ENCODE measurements at regions not wholly inside any gene's neighbourhood (a gene's known extent, or its start where the extent isn't known, plus 50 kb on each side); places are given as distances from the start of the nearest gene placed in this dataset.

DNA sequence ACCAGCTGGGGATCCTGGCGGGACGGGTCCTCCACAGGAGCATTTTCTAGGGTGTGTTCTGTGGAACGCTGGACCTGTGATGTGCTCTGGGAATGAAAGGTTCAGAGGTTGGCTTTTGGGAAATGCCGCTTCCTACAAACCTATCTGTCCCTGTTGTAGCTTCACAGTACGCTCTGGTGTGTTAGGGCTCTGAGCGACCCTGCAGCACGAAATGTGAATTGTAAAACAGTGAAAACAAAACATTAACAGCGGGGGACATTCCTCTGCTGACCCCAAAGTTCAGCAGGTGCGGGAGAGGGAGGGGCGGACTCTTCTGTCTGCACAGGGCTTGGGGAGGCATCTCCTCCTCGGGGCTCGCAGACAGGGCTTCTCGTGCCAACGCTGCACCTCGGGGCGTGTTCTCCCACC is 155.9 kb downstream of the NRN1 start:
- Histone ChIP-seq H3F3A (ENCODE audit: insufficient read depth) (no peaks in the 10 kb centered on the region), H4K20me1 (ENCODE audit: low read depth, low read length) (no peaks in the 10 kb centered on the region), H3K27me3 (ENCODE audit: low read length) (no peaks in the 10 kb centered on the region), H3K4me3 (ENCODE audit: insufficient read depth, low read length, poor library complexity, severe bottlenecking) (no peak overlapping the region), H2AFZ (ENCODE audit: low read depth, low read length, severe bottlenecking) (no peak overlapping the region), H3K4me2 (ENCODE audit: low read depth, low read length, poor library complexity, severe bottlenecking) (peak overlapping the region; percentile 28), H3K9me3 (ENCODE audit: insufficient read depth, low read length) (no peaks in the 10 kb centered on the region), H3K27ac (ENCODE audit: low read depth, low read length) (no peak overlapping the region), H3K79me2 (ENCODE audit: insufficient read depth, low read length) (no peaks in the 10 kb centered on the region), H3K36me3 (ENCODE audit: low read length) (no peaks in the 10 kb centered on the region), H3K9ac (ENCODE audit: low read length) (no peak overlapping the region), H3K9me2 (replicated peaks; ENCODE audit: insufficient read depth, low read length) (no peaks in the 10 kb centered on the region)
- TF ChIP-seq EZH2phosphoT487 (conservative IDR thresholded peaks at IDR 0.05; ENCODE audit: low read length) = no peak
- TF ChIP-seq CTCF (IDR thresholded peaks at IDR 0.05; ENCODE audit: insufficient read depth, low read length, poor library complexity, severe bottlenecking) = no peak

- TF ChIP-seq CTCF (IDR thresholded peaks at IDR 0.05; ENCODE audit: insufficient read depth, low read length, poor library complexity, severe bottlenecking) (no peak), EZH2phosphoT487 (conservative IDR thresholded peaks at IDR 0.05; ENCODE audit: low read length) (no peak)
- Histone ChIP-seq H2AFZ (ENCODE audit: low read depth, low read length, severe bottlenecking) (no peak overlapping the region), H3K4me2 (ENCODE audit: low read depth, low read length, poor library complexity, severe bottlenecking) (no peak overlapping the region), H3K4me3 (ENCODE audit: insufficient read depth, low read length, poor library complexity, severe bottlenecking) (no peak overlapping the region), H3K9me2 (replicated peaks; ENCODE audit: insufficient read depth, low read length) (no peaks in the 10 kb centered on the region), H3F3A (ENCODE audit: insufficient read depth) (no peaks in the 10 kb centered on the region), H3K36me3 (ENCODE audit: low read length) (no peaks in the 10 kb centered on the region), H3K9me3 (ENCODE audit: insufficient read depth, low read length) (no peaks in the 10 kb centered on the region), H4K20me1 (ENCODE audit: low read depth, low read length) (no peaks in the 10 kb centered on the region), H3K27me3 (ENCODE audit: low read length) (0 out of 2 replicates have a peak, but pooled peaks cover 2% of the 10 kb centered on the region), H3K79me2 (ENCODE audit: insufficient read depth, low read length) (no peaks in the 10 kb centered on the region), H3K9ac (ENCODE audit: low read length) (no peak overlapping the region), H3K27ac (ENCODE audit: low read depth, low read length) (no peak overlapping the region)
Observed at GRCh38 chr6:5846889-5847288, 159.8 kb downstream of the NRN1 start.

DNA sequence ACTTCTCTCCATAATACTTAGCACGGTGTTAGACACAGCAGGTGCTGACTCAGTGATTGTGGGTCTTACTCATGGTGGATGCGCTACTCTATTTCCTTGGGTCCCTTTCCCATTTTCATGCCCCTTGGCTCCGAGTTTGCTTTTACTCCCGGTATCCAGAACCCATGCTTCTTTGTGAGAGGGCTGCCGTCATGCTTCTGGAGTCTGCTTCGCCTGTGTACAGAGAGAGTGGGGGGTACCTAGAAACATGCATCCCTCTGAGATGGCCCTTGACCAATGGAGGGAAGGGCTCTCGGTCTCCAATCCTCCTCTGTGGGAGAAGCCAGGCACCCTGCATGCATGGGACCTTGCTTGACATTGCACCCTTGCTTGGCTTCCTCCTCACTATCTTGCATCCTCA is 160.4 kb downstream of the NRN1 start:
- Histone ChIP-seq H3K79me2 (ENCODE audit: insufficient read depth, low read length) (no peaks in the 10 kb centered on the region), H2AFZ (ENCODE audit: low read depth, low read length, severe bottlenecking) (no peak overlapping the region), H3F3A (ENCODE audit: insufficient read depth) (no peaks in the 10 kb centered on the region), H3K9ac (ENCODE audit: low read length) (no peak overlapping the region), H3K9me2 (replicated peaks; ENCODE audit: insufficient read depth, low read length) (no peaks in the 10 kb centered on the region), H3K27me3 (ENCODE audit: low read length) (0 out of 2 replicates have a peak, but pooled peaks cover 2% of the 10 kb centered on the region), H3K27ac (ENCODE audit: low read depth, low read length) (no peak overlapping the region), H3K4me2 (ENCODE audit: low read depth, low read length, poor library complexity, severe bottlenecking) (no peak overlapping the region), H3K36me3 (ENCODE audit: low read length) (no peaks in the 10 kb centered on the region), H3K4me3 (ENCODE audit: insufficient read depth, low read length, poor library complexity, severe bottlenecking) (no peak overlapping the region), H3K9me3 (ENCODE audit: insufficient read depth, low read length) (no peaks in the 10 kb centered on the region), H4K20me1 (ENCODE audit: low read depth, low read length) (no peaks in the 10 kb centered on the region)
- TF ChIP-seq EZH2phosphoT487 (conservative IDR thresholded peaks at IDR 0.05; ENCODE audit: low read length) (no peak), CTCF (IDR thresholded peaks at IDR 0.05; ENCODE audit: insufficient read depth, low read length, poor library complexity, severe bottlenecking) (no peak)

All from SU-DHL-6 (cell line).